RWPE1 (cell line): ENCODE measurements at regions not wholly inside any gene's neighbourhood (a gene's known extent, or its start where the extent isn't known, plus 50 kb on each side); places are given as distances from the start of the nearest gene placed in this dataset.

Experiments used
- CTCF ChIA-PET: fragments of 350-600 bp; sonication (Branson Sonifier 250); formaldehyde crosslinking; extraction: SDS; loops from one replicate; lab custom pipeline; 2021; lab: Yijun Ruan, JAX
- POLR2A ChIA-PET: fragments of 400-600 bp; formaldehyde crosslinking; extraction: SDS; loops from one replicate; lab custom pipeline; 2020; ENCODE audit warnings: antibody characterized with exemption; ENCODE audit not compliant: low non-redundant PET; lab: Yijun Ruan, JAX
- DNase-seq: peaks from one replicate; pipeline ENCODE4 v3.0.0; 2012; ENCODE audit warnings: low spot score
- H3K27ac ChIP-seq: fragments of 450-650 bp; 2 replicates; pipeline ENCODE4 v1.5.1; 2017
- TF ChIP-seq, protein P1 (sequence below): fragments of 450-650 bp; conservative IDR thresholded peaks from 2 replicates; pipeline ENCODE4 v1.5.1; 2017; ENCODE audit warnings: low read depth, mild to moderate bottlenecking

DNA sequence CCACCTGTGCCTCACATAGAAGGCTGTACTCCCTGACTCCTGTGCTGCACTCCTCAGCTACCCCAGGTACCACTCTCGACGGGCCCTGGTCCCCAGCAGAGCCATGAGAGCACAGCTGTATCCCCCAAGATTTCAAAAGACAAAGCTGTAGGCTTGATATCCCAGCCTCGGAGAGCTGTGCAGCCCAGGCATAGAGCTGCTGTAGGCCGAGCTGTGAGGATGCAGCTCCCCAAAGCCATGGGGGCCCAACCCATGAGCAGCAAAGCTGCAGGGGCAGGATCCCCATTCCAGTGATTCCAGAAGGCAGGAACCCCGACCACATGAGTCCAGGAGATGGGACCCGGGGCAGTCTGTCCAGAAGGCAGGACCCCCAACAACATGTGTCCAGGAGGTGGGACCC, 123.8 kb upstream of the CBLN2 start:
- ChIA-PET CTCF (no interaction called here), POLR2A (no interaction called here)
- TF ChIP-seq, protein P1, sequence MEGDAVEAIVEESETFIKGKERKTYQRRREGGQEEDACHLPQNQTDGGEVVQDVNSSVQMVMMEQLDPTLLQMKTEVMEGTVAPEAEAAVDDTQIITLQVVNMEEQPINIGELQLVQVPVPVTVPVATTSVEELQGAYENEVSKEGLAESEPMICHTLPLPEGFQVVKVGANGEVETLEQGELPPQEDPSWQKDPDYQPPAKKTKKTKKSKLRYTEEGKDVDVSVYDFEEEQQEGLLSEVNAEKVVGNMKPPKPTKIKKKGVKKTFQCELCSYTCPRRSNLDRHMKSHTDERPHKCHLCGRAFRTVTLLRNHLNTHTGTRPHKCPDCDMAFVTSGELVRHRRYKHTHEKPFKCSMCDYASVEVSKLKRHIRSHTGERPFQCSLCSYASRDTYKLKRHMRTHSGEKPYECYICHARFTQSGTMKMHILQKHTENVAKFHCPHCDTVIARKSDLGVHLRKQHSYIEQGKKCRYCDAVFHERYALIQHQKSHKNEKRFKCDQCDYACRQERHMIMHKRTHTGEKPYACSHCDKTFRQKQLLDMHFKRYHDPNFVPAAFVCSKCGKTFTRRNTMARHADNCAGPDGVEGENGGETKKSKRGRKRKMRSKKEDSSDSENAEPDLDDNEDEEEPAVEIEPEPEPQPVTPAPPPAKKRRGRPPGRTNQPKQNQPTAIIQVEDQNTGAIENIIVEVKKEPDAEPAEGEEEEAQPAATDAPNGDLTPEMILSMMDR, result no peak
- no peak overlapping the region for H3K27ac ChIP-seq
- no peak for DNase-seq

DNA sequence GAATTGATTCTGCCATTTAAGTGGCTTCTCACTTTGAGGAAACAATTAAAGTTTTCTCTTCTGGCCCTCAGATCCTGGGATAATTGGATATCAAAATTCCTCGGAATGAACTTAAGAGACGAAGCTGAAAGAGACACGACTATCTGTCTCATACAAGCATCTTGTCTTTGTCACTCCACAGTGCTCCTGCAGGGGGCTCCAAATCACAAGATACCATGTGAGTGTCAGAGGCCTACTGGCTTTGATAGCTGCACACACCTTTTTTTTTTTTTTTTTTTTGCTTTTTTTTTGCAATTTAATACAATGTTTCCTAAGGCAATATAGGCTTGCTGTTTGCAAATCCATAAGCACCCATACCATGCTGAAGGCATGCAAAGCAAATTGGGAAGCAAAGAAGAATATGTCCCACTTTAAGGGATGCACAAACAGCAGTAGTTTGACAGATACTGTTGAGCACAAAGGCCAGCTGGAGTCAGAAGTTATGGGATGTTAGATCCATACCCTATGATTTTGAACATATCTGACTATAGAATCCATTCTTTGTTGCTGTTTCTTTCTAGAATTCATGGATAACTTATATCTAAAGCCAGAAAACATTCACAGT, 109.0 kb upstream of the CBLN2 start:
- CTCF ChIA-PET, result interaction anchor here (0.6 kb wide), 2 partner anchors 70 to 109 kb away, joined by 3 read pairs; partner anchors contain the start of gene CBLN2
- DNase-seq, result peak; percentile 9
- TF ChIP-seq, protein P1, result peak; percentile 59

DNA sequence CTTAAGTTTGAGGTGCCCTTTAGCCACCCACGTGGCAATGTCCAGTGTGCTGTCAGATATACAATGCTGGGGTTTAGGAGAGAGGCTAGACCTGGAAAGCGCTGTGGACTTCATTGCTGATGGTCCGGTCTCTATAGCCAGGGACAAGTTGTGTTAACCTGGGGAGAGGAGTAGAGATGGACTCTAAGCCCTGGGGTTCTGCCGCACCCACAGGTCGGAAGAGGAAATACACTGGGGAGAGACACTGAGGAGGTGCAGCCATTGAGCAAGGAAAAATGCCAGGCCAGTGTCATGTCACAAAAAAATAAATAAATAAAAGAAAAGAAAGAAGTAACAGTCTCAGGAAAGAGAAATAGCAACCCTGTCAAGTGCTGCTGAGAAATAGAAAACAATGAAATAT, 106.9 kb upstream of the CBLN2 start:
- no peak overlapping the region for H3K27ac ChIP-seq
- CTCF ChIA-PET, result no interaction called here
- TF ChIP-seq, protein P1, result no peak
- no peak for DNase-seq
- POLR2A ChIA-PET, result no interaction called here

More for the DNA sequence above, 109.0 kb upstream of the CBLN2 start:
- no peak overlapping the region for H3K27ac ChIP-seq
- POLR2A ChIA-PET, result no interaction called here

DNA sequence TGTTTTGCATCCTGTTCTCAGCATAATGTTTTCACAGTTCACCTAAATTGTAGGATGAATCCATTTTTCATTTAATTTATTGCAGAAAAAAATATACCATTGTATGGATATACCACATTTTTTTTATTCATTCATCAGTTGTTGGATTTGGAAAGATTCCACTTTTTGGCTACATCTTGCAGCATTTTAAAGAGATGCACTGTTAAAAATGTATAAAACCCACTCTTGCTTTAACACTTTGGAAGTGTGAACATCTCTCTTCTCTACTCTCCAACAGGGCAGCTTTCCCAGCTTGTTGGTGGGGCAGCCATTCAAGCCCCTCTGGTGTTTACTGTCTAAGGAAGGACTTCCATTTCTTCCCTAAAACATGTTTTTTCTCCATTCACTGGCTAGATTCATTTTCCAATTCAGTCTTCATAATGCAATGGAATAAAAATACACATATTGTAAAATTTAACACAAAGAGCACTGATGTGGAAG, 104.4 kb upstream of the CBLN2 start:
- no peak overlapping the region for H3K27ac ChIP-seq
- CTCF ChIA-PET, result no interaction called here
- DNase-seq, result no peak
- POLR2A ChIA-PET, result no interaction called here
- TF ChIP-seq, protein P1, result no peak

DNA sequence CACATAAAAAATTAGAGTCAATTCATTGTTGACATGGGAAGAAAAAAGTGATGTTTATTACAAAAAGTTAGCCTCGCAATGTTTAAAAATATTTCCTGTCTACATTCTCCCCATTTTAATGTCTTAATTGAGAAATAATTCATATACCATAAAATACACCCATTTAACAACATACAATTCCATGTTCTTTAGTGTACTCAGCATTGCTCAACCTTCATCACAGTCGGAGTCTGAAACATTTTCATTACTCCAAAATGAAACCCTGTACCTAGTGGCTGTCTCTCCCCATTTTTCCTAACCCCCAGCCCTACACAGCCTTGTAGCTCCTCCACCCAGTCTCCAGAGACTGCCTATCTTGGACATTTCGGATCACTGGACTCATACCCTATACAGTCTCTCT, 103.9 kb upstream of the CBLN2 start:
- ChIA-PET POLR2A (no interaction called here), CTCF (no interaction called here)
- TF ChIP-seq, protein P1, result no peak
- DNase-seq, result no peak
- H3K27ac ChIP-seq, result no peak overlapping the region

DNA sequence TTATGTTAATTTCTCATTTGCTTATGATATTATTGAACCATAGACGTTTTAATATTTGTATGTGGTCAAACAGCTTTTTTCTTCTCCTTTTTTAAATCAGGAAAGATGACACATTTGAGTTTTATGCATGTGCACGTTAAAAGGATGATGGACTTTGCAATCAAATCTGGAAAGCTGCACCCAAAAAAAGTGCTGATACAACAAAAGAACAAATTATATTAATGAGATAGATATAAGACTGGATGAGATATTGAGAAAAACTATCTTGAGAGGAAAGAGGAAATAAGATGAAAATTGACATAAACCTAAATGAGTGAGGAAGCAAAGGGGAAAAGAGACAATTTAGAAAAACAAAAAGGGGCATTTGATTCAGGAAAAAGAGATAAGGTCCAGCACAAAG, 96.4 kb upstream of the CBLN2 start:
- DNase-seq, result no peak
- ChIA-PET CTCF (no interaction called here), POLR2A (no interaction called here)
- TF ChIP-seq, protein P1, result no peak
- H3K27ac ChIP-seq, result no peak overlapping the region
